A204.1 (cell line): ENCODE measurements at regions not wholly inside any gene's neighbourhood (a gene's known extent, or its start where the extent isn't known, plus 50 kb on each side); places are given as distances from the start of the nearest gene placed in this dataset.

Experiments
- FAIRE-seq: peaks from 2 replicates; lab custom pipeline; 2012; peaks lifted over from hg19 to GRCh38; lab: Jason Lieb, UNC

- FAIRE-seq: no peak
These were observed 246.6 kb upstream of the CDH20 start for GRCh38 chr18:61086657-61087056.

DNA sequence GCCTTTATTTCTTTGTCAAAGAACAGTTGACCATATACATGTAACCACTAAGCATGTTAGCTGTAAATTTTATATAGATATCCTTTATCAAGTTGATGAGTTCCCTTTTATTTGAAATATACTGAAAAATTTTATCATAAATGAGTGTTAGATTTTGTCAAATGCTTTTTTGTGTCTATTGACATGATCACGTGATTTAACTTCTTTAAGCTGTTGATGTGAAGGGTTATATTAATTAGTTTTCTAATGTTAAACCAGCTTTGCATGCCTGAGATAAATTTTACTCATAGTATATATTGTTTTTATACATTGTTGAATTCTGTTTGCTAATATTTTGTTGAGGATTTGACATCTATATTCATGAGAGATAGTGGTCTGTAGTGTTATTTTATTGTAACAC, 241.9 kb upstream of the CDH20 start:
- FAIRE-seq: no peak

GRCh38 chr18:61093965-61094364, 239.3 kb upstream of the CDH20 start:
- no peak for FAIRE-seq

- FAIRE-seq: no peak
These were observed 237.0 kb upstream of the CDH20 start for GRCh38 chr18:61096226-61096625.

GRCh38 chr18:61107113-61107512, 226.1 kb upstream of the CDH20 start:
- FAIRE-seq: no peak

GRCh38 chr18:61108706-61109105, 224.5 kb upstream of the CDH20 start:
- FAIRE-seq: no peak

- FAIRE-seq: no peak
These were observed 209.9 kb upstream of the CDH20 start for GRCh38 chr18:61123309-61123708.

GRCh38 chr18:61127714-61128467, 205.3 kb upstream of the CDH20 start:
- no peak for FAIRE-seq

DNA sequence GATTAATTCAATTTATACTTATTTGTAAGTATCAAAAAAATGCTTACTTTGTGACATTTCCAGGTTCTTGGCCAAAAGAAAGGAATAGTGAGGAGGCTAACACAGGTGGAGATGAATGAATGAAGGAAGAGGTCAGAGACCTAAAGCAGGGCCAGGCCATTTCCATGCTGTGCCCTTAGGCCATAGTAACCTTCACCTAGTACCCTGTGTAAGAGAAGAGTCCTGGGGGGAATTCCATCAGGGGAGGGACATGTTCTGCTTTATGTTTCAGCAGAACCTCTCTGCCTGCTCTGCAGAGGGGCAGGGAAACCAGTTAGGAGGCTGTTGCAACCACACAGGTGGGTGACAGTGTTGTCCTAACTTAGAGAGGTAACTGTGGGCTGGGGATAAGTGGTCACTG, 204.2 kb upstream of the CDH20 start:
- no peak for FAIRE-seq

GRCh38 chr18:61132031-61132430, 201.2 kb upstream of the CDH20 start:
- FAIRE-seq: no peak

DNA sequence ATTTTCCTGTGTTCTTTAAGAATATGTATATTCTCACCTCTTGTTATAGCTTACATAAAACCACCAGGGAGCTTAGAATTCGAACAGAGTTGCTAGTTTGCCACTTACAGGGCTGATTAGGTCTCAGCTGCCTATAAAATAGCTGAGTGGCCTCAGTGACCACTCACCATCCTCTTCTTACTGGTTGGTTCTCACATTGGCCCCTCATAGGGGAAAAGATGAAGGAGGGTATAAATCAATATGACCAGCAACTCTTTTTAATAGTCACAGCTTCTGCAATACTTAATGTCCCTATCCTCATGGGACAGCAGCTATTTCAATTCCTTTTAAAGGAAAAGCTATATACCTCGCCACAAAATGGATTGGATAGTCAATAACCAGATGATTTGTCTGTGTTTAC, 199.4 kb upstream of the CDH20 start:
- no peak for FAIRE-seq

DNA sequence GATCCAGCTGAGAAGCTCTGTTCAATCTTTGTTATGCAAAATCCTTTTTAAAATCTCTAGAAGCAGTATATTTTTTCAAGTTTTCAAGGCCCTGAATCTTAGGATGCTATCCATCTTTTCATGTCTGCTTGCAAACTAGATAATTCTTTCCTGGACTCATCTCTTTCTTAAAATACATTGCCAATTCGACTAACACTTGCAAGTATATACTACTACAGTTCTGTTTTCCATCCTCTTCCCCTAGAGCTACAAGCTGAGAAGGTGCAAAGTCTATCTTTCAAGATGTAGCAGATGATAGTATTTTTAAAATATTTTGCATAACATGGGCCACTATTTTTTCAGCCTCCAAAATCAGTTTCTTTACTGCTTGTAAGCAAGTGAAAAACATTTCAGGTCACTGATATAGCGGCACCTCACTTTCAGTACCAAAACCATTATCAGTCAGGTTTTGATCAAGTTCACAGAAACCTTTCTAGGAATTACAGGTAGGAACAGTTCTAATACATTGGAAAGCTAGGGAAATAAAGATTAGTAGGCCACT, 196.4 kb upstream of the CDH20 start:
- FAIRE-seq: no peak

DNA sequence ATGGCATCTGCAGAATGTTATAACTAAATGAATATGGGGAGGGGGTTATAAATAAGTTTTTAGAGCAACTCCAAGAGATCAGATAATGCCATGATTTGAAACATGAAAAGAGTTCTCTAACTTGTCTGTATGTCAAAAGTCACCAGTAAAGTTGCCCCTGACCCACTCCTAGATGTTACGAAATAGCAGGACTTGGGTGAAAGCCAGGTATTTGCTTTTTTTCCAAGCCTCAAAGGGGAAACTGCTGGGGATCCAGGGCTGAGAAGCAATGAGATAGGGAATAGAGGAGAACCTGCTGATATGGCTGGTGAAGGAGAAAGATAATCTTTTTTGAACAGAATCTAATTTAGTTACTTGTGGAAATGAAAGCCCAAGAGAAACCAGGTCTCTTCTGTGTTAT, 191.5 kb upstream of the CDH20 start:
- FAIRE-seq: no peak

GRCh38 chr18:61148322-61148721, 184.9 kb upstream of the CDH20 start:
- FAIRE-seq: no peak

GRCh38 chr18:61149786-61150185, 183.4 kb upstream of the CDH20 start:
- no peak for FAIRE-seq

- no peak for FAIRE-seq
These were observed 179.7 kb upstream of the CDH20 start for GRCh38 chr18:61153571-61153970.

DNA sequence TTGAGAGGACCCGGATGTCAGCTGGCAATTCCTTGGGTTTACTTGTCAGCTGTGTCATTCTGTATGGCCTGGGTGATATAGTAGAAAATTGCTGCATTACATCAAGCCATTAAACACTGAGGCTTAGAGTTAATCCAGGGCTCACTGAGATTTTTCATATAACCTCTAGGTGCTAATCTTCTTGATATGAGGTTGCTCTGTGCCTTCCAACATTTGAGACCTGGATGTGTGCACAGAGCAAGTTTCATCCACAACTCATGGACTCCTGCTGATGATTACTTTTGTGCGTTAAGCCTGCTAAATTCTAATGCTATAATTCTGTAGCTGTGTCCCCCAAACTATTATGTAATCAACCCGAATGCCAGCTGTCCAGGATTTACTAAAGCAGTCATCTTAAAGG, 178.4 kb upstream of the CDH20 start:
- FAIRE-seq: no peak

- FAIRE-seq: no peak
These were observed 177.6 kb upstream of the CDH20 start for GRCh38 chr18:61155586-61155985.

DNA sequence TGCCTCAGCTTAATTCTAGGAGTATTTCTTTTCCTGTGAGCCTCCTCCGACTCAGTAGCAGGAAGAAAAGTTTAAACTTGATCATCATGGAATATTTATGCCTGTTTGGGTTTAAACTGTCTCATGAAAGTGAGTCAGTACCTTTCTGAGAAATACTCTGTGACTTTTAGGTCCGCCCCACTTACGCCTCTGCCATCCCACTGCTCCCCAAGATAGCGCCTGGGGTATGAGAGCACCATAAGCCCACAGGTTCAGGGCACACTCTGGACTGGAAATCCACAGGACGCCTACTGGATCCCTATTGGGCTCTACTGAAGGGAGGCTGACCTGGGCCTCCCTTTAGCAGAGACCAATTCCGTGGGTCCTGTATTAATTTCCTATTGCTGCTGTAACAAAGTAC, 175.8 kb upstream of the CDH20 start:
- FAIRE-seq: no peak

DNA sequence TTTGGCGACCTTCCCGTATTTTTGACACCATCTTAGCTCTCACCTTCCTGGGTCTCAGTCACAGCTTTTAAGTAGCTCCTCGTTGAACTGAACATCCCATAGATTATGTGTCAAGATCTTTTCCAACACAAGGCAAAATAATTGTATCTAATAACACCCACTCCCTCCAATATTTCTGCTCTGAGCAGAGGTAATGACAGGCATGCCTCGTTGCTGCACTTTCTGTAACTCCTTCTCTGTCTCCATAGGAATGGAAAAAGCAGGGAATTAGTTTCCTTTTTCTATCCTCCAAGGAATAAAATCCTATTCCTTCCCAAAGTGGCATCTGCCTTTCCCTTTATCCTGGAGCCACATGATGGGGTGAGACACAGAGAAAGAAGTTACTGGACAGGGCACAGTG, 174.0 kb upstream of the CDH20 start:
- FAIRE-seq: no peak

DNA sequence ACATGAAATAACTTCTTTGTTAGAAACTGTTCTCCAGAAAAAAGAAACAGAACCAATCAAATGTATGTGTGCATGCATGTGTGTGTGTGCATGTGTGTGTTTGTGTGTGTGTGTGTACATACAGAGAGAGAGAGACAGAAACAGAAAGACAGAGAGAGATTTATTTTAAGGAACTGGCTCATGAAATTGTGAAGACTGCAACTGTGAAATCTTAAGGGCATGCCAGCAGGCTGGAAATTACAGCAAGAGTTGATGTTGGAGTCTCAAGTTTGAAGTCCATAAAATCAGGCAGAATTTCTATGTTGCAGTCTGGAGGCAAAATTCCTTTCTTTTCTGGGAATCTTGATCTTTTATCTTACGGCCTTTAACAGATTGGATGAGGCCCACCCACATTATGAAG, 168.9 kb upstream of the CDH20 start:
- no peak for FAIRE-seq

DNA sequence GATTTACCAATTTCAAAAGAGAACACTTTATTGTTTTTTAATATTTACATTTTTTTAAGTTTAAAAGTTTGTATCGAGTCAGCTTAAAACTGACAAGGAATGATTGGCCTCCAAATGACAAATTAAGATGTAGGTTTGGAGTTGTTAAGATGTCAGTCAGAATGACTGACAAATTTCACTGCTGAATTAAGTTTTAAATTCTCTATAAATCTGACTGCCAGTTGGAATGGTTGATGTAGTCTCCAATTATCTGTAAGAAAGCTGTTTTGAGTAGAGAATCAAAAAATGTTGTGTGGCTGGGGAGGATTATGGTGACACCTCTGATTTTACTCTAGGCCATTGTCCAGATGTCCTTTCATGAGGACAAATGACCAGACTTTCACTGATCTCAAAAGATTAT, 165.3 kb upstream of the CDH20 start:
- FAIRE-seq: no peak

- no peak for FAIRE-seq
These were observed 163.8 kb upstream of the CDH20 start for GRCh38 chr18:61169386-61169785.

DNA sequence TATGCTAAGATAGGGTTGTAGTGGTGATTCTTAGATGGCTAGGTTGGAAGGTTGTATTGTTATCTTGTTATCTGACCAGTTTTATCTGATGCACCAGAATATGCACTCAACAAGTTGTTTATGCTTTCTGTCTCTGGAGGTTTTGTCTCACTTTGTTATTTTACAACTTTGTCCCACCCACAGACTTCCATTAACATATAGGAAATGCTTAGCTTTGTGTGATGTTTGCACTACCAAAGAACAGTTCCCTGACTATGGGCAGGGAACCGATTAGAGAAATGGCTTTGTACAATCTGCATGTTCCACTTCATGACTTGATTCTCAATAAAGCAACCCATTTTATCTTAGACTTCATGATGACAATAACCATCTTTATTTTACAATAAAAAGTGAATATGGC, 160.6 kb upstream of the CDH20 start:
- no peak for FAIRE-seq

DNA sequence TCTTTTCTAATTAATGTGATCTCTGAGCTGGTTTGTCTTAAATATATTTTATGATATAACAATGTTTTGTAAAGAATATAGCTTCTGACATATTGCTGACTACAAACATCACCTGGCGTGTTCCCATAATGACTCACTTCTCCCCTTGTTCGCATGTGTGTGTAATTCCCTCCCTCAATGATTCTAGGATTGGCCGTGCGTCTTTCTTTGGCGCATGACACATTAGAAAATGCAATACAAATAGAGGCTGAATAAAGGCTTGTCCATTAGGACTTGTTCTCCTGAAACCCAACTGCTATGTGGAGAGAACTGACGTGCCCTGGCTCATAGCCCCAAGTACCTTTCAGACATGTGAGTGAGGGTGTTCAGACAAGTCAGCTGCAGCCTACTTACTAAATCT, 159.7 kb upstream of the CDH20 start:
- FAIRE-seq: no peak
